Sciatic nerve (tissue), 2 donors: ENCODE measurements at regions not wholly inside any gene's neighbourhood (a gene's known extent, or its start where the extent isn't known, plus 50 kb on each side); places are given as distances from the start of the nearest gene placed in this dataset.
A peak's percentile ranks its signal among the peaks of the same experiment; 100 is the strongest.
"Not testable (repeated sequence)": the region's sequence is repeated elsewhere in the genome, so short reads cannot be mapped to it uniquely, and the experiment has no call there.

ENCODE experiments used
- ATAC-seq: fragments of 200-7000 bp; cut with Tn5 transposase; one replicate; pipeline ENCODE4 v1.9.1; 2020; ENCODE audit warnings: mild to moderate bottlenecking, moderate library complexity
- DNase-seq: peaks from one replicate; pipeline ENCODE4 v3.0.0-alpha.2; 2020; ENCODE audit warnings: low spot score
- intact Hi-C: fragments of 100-400 bp; cut with DNase I; formaldehyde crosslinking; loops from one replicate; pipeline ENCODE4 v1.14.2; 2022
- donor health status: DM: no; HTN: no; CAD: no.
- donor health status: DM: no; HTN: no; CAD: no.

DNA sequence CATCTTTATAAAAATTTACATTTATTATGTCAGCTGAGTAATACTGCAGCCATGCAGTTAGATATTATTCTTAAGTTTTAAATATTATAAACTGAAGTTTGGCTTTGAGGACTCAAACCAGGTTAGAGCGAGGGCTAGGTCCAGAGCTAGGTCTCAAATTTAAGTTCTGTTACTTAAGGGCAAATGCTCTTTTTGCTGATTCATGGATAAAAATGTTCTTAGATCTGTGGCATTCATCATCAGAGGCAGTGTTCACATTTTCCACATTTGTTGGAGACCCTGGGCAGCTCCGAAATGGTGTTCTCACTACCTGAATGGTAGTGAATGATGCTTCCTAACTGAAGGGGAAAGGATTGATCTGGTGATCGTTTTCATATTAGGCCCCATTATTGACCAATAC lies 121.4 kb upstream of the MB21D2 start:
- intact Hi-C loops, result no loop called here

DNA sequence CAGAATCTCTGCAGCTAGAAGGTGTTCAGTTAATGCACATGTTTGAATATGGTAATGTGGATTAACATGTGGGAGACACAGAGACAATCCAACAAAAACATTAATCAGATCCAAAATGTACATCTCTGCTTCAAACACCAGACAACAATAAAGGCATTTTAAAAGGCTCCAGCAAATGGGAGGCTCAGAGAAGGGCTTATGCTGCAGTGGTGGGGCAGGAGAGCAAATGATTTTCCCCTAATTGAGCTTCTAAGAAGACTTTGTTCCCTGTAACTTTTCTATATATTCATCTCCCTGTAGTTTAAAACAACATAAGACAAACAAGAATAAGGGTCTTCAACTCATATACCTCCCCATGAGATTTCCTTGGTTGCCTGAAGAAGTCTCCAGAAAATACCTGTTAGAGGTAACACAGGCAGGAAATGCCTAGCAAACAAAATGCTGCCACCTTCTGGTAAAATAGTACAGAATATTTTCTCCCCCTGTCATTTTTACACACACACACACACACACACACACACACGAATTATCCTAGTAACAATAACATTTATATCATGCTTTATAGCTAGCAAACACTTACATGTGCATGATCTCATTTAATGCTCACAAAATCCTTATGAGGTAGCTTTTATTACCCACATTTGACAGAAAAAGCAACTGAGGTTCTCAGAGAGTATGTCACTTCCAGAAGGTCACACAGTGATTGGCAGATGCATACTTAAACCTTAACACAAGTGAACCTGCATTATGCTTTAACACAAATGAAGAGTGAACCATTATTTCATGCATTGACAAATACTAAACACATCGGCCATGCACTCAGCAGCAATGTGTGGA lies 123.4 kb upstream of the MB21D2 start:
- no peak for DNase-seq
- intact Hi-C loops, result loop anchor here (5.0 kb wide), 1 partner anchor 224 kb away; no protein-coding TSS in a partner anchor
- ATAC-seq, result peak; percentile 32

More for the DNA sequence above, 121.4 kb upstream of the MB21D2 start:
- ATAC-seq (no peak), DNase-seq (no peak)

DNA sequence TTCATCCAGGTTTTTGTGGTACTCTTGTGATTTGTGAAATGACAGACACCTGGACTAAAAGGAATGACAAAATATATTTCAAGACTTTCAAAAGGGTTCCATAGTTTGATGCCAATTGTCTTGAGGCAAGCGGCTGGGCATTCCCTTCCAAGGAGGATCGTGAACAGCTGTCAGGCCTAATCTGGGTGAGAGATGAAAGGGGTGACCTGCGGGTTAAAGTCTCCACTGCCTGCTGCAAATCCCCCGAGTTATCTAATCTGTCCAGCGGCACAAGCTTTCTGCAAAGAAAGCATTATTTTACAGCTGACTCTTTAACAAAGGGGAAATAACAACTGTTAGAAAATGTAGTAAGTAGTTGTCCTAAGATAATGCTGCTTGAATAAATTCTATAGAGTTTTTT lies 128.7 kb upstream of the MB21D2 start:
- intact Hi-C loops, result no loop called here
- DNase-seq, result no peak
- ATAC-seq, result no peak

DNA sequence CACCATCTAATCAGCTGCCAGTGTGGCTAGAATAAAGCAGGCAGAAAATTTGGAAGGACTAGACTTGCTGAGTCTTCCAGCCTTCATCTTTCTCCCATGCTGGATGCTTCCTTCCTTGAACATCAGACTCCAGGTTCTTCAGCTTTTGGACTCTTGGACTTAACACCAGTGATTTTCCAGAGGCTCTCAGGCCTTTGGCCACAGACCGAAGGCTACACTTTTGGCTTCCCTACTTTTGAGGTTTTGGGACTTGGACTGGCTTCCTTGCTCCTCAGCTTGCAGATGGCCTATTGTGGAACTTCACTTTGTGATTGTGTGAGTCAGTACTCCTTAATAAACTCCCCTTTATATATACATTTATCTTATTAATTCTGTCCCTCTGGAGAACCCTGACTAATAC lies 129.8 kb upstream of the MB21D2 start:
- ATAC-seq, intact Hi-C loops, DNase-seq: not testable (repeated sequence)

DNA sequence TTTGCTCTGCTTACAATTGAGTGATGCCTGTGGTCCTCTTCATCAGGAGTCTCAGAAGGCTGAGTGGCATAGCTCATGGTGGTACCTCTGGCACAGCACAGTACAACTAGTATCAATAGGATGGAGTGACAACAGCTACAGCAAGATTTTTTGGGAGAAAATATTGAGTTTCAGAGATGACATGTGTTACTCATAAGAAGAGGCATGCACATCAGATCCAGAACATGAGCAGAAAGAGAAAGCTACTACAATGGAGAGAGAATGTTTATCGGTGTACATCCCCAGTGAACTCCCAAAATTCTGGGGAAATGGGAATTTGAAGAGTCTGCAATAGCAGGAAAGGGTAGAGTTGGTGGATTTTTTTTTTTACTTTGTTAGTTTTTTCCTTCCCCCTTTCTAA lies 130.5 kb upstream of the MB21D2 start:
- ATAC-seq (no peak), DNase-seq (no peak)
- intact Hi-C loops, result no loop called here

DNA sequence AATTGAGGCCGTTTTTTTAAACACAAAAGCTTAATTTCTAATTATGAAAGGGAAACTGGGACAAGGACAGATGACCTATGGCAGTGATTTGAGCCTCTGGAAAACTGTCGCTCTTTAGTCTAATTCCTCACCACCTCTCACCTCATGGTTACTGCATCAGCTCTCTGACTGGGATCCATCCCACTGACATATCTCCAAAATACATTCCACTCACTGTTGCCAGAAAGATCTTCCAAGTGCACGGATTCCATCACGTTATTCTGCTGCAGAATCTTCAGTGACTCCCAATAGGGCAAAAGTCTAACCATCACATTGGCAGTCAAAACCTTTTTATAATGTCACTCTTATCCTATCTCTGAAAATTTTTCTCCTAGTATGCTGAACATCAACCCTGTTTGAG lies 132.3 kb upstream of the MB21D2 start:
- ATAC-seq (no peak), DNase-seq (no peak)
- intact Hi-C loops, result no loop called here

DNA sequence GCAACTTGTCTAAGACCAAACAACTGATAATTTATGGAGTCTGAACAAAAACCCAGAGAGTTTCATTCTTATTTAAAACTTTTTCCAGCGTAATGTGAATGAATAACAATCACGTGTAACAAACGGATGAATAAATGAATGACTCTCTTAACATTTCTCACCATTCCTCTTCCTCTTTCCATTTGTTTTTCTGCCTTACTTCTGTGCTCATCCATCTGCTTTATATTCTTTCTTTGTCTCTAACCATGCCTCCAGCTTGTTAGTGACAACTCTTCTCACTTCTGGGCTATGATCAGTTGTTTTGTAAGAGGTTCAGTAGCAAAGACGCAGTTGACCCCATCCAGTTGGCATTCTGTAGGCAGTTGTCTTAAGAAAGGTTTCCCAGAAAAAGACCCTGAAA lies 133.7 kb upstream of the MB21D2 start:
- ATAC-seq, result no peak
- intact Hi-C loops, result no loop called here
- no peak for DNase-seq

DNA sequence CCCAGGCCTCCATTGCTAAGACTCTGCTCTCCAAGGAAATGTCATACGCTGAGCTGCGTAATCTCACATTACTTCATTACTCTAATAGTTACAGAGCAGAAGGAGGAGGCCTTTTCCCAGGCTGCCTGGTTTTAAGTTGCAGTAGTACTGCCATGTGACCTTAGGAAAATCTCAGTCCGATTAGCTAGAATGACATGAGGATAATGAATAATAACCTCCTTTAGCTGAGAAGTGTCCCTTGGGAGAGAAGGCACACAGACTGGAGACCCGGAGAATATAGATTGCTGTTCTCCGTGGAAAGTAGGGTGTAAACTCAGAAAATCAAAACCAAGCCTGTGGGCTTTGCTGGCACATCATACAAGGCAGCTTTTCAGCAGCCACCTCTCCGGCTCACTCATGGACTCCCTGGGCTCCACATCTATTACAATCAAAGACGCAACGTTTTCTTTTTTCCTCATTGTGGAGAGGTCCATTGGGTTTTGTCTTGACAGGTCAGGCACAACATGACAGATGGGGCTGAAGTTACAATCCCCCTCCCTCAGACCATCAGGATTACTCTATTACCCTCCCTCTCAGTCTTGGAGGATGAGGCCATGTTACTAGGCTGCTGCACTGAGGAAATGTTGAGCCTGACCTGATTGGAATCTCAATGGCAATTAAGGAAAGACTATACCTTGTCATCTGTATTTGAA lies 134.8 kb upstream of the MB21D2 start:
- ATAC-seq (peak; percentile 64), DNase-seq (no peak)
- intact Hi-C loops, result no loop called here

DNA sequence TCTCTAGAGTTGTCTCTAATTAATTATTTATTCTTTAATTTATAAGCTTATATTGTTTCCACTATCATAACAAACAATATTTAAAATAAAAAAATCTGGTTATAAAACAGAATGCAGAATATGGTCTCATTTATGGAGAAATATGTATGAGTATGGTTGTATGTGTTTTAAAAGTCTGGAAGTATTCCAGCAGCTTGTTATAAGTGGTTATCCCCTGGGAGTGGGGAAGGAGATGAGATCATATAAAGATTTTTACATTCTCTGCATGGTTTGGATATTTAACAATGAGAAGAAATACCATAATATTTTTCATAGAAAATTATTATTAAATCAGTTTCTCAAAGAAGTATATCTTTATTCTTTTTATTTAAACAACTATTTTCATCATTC lies 135.4 kb upstream of the MB21D2 start:
- intact Hi-C loops, result no loop called here
- ATAC-seq (no peak), DNase-seq (no peak)

DNA sequence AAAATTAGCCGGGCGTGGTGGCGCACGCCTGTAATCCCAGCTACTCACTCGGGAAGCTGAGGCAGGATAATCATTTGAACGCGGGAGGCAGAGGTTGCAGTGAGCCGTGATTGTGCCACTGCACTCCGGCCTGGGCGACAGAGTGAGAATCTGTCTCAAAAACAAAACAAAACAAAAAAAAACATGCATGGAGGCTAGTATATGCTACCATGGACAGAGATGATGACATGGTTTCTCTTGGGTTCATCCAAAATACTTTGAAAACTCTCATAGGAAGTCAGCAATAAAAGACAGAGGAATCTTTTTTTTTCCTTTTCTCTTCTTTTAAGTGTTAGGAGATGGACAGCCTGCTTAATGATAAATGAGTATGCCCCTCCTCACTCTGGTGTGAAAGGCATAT lies 137.7 kb upstream of the MB21D2 start:
- no peak for ATAC-seq
- intact Hi-C loops, result no loop called here
- DNase-seq, result no peak

DNA sequence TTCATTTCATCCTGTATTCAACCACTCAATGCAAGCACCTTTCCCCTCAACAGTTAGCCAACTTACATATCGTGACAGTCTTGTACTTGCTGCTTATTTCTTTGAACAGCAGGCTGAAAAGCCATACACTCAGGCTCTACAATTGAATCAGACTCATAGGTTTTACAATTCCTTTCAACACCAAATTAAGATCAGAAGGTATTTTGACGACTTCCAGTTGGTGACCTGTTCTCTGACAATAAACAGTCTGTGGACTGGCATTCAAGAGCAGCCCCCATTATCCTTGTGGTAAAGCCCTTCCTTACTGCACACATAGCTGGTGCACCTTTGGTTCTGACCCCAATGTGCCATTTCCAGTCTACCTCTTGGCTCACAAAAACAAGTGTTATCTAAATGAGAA lies 140.0 kb upstream of the MB21D2 start:
- intact Hi-C loops, result no loop called here
- no peak for DNase-seq

DNA sequence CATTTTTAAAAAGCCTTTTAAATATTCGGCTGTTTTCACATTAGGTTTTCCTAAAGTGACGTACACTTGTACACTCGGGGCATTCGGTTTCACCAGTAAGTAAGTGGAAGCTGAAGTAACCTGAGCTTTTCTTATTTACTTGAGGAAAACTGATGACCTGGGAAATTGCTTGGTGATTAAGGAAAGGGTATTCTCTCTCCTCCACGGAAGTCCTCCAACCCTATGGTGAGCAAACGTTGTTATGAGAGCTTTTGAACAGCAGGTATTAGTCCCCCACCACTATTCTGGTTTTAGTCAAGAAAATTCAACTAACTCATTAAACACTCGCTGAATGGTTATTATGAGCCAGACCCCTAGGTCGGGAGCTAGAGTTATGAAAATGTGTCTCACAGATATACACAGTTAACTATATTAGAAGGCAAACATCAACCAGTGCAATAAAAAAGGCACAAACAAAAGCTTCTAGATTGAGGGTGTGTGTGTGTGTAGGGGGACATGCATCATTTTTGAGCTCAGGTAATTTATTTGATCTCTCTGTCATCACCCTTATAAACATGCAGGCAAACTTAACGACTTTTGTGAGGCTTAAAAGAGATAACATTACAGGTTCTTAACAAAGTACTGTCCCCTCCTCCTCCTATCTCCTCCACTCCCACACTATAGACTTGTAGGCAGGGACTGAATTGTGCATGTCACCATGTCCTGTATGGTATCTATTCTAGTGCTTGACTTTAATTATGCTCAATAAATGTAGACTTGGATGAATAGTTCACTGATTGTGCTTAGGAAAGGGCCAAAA lies 143.3 kb upstream of the MB21D2 start:
- no peak for ATAC-seq

More for the DNA sequence above, 140.0 kb upstream of the MB21D2 start:
- no peak for ATAC-seq

DNA sequence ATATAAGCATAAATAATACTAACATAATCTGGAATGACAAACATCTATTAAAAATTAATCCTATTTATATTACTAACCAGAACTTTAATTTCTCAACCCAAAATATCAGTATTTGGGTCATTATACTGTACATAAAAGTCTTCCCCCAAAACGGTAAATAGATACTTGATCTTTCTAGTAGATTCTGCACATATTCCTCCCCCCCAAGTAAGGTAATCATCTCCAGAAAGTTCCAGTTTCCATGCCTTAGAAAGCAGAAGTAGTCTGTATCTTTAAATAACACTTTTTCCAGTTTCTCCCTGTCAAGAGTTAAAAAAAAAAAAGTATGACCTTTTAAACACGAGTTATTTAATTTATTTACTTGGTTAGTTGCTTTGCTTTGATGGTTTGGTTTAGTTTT lies 150.7 kb upstream of the MB21D2 start:
- DNase-seq, result no peak
- intact Hi-C loops, result no loop called here

More for the DNA sequence above, 143.3 kb upstream of the MB21D2 start:
- intact Hi-C loops, result no loop called here
- no peak for DNase-seq

DNA sequence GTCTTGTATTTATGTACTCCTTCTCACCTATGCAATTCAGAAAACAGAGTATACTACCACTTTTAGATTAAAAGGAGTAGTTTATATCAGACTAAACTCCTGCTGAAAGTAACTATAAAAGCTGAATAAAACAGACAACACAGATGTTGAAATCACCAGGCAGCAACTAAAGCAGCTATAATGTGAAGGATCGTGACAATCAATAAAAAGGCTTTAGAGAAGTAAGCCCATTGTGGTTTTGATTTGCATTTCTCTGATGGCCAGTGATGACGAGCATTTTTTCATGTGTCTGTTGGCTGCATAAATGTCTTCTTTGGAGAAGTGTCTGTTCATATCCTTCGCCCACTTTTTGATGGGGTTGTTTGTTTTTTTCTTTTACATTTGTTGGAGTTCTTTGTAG lies 152.1 kb upstream of the MB21D2 start:
- DNase-seq, ATAC-seq, intact Hi-C loops: not testable (repeated sequence)

More for the DNA sequence above, 150.7 kb upstream of the MB21D2 start:
- ATAC-seq, result no peak

DNA sequence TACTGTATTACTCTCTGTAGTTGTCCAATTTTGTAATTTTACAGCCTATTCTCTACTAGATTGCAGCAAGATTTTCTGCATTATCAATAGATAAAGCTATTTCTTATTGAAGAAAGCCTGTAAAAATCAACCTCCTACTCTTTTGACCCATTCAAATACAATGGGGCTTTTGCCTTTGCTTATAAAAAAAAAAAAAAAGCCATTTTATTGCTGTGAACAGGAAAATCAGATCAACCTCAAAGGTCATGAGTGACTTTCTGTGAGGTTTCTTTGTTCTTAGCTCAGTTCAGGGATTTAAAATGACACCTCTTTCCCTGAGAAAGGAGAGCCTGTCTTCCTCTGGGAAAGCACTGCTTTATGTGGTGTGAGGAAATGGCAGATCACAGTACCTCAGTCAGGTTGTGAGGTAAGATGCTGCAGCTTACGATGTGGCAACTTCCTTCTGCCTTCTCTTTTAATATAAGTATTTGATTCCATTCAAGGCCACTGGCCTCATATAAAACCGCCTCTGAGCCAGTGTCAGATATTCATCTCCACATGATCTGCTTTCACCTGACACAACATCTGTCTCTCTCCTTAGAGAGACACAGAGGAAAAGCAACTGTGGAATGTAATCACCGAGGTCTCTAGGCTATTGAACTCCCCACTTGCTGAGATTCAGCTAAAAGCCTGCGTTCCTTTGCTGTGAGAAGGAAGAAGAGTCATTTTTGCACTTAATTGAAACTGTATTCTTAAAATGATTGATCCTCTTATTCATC lies 161.5 kb upstream of the MB21D2 start:
- DNase-seq, result no peak
- intact Hi-C loops, result no loop called here
- no peak for ATAC-seq

DNA sequence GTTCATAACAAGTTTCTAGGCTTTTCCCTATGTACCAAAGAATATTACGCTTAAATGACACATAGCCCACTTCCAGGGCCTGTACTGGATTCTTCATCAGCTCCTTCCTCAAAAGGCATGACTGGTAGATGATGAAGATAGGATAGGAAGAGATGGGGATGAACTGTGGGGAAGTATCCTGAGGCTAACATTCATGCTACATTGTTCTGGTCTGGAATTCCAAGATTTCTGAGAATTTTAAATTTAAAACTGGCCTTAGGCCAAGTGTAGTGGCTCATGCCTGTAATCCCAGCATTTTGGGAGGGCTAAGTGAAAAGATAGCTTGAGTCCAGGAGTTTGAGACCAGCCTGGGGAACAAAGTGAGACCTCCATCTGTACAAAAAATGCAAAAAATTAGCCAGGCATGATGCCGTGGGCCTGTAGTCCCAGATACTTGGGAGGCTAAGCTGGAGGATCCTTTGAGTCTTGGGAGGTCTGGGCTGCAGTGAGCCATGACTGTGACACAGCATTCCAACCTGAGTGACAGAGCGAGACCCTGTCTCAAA lies 160.1 kb upstream of the PLAAT1 start:
- DNase-seq (no peak), ATAC-seq (no peak)
- intact Hi-C loops, result no loop called here

DNA sequence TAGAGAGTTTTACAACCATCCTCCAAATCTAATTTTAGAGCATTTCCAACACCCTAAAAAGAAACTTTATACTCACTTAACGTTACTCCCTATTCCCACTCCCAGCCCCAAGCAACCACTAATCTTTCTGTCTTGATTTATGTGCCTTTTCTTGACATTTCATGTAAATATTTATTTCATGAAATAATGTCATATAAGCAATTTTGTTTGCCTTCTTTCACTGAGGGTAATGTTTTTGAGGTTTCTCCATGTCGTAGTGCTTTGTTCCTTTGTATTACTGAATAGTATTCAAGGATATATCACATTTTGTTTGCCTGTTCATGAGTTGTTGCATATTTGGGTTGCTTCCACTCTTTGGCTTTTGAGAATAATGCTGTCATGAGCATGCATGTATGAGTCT lies 155.4 kb upstream of the PLAAT1 start:
- ATAC-seq, result no peak
- intact Hi-C loops, result no loop called here
- no peak for DNase-seq

DNA sequence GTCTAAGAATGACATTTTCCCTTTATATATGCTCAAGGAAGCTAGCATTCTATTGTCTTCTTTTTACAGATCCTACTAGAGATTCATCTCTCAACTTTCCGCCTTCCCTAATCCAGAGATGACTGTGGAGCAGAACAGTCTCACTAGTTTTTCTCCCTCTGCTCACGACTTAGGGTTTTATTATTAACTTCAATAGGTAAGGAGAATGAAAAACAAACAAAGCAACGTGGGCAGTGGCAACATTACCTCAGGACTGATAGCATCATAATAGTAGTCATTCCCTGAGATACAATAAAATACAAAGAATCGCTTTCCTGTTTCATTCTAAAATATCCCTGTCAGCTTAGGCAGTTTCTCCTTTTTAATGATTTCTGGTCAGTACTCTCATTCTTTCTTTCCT lies 154.3 kb upstream of the PLAAT1 start:
- DNase-seq (no peak), ATAC-seq (no peak)
- intact Hi-C loops, result no loop called here

DNA sequence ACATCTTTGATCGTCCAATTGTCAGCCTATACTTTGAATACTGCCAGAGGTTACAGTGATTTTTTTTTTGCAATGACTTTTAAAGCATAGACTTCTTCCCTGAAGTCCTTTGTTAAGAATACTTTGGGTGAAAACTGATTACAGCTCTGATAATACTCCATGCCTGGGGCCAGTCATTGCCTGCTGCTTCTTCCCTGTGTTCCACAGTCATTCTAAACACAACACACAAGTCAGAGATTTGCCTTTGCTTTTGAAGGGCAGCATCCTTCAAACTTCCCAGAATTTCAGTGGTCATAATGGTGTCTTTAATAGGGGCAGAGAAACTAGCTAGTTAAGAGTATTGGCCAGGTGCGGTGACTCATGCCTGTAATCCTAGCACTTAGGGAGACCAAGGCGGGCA lies 153.7 kb upstream of the PLAAT1 start:
- intact Hi-C loops, result no loop called here
- ATAC-seq, result no peak
- DNase-seq, result no peak
